Upper lobe of right lung (tissue), 1 donor: ENCODE measurements at regions not wholly inside any gene's neighbourhood (a gene's known extent, or its start where the extent isn't known, plus 50 kb on each side); places are given as distances from the start of the nearest gene placed in this dataset.

Experiments used
- ATAC-seq: fragments of 200-7000 bp; cut with Tn5 transposase; one replicate; pipeline ENCODE4 v1.9.1; 2020; ENCODE audit warnings: mild to moderate bottlenecking, moderate library complexity
- DNase-seq: peaks from one replicate; pipeline ENCODE4 v3.0.0-alpha.2; 2020
- H3K27ac ChIP-seq: fragments of 200-600 bp; one replicate; pipeline ENCODE4 v1.8.0; 2022
- H3K27me3 ChIP-seq: fragments of 200-600 bp; one replicate; pipeline ENCODE4 v1.8.0; 2022; ENCODE audit warnings: mild to moderate bottlenecking
- H3K36me3 ChIP-seq: fragments of 200-600 bp; one replicate; pipeline ENCODE4 v1.8.0; 2022
- H3K4me1 ChIP-seq: fragments of 200-600 bp; one replicate; pipeline ENCODE4 v1.8.0; 2022
- H3K4me3 ChIP-seq: fragments of 200-600 bp; one replicate; pipeline ENCODE4 v1.8.0; 2022; ENCODE audit warnings: mild to moderate bottlenecking
- H3K9me3 ChIP-seq: fragments of 200-600 bp; one replicate; pipeline ENCODE4 v1.8.0; 2022
- CTCF ChIP-seq: fragments of 200-600 bp; IDR thresholded peaks from one replicate; pipeline ENCODE4 v1.8.0; 2022; ENCODE audit warnings: antibody characterized with exemption
- intact Hi-C: fragments of 100-400 bp; cut with DNase I; formaldehyde crosslinking; loops from one replicate; pipeline ENCODE4 v1.11.0; 2022
- donor health status: DM: no; HTN: yes; CAD: no; lungs with severe emphysema.

- H3K4me1 ChIP-seq, result no peaks in the 10 kb centered on the region
- no peak for ATAC-seq
- H3K27ac ChIP-seq, result no peak overlapping the region
- no peak overlapping the region for H3K4me3 ChIP-seq
- H3K36me3 ChIP-seq, result no peaks in the 10 kb centered on the region
- DNase-seq, result no peak
- TF ChIP-seq CTCF, result no peak
- H3K9me3 ChIP-seq, result no peaks in the 10 kb centered on the region
- no peaks in the 10 kb centered on the region for H3K27me3 ChIP-seq
- intact Hi-C loops, result no loop called here
Measured at GRCh38 chr4:67344594-67345380, 200.5 kb downstream of the CENPC start.

- no peak for ATAC-seq
- Histone ChIP-seq H3K27me3 (no peaks in the 10 kb centered on the region), H3K36me3 (no peaks in the 10 kb centered on the region), H3K27ac (no peak overlapping the region), H3K4me1 (no peaks in the 10 kb centered on the region), H3K4me3 (no peak overlapping the region), H3K9me3 (no peaks in the 10 kb centered on the region)
- DNase-seq, result no peak
- intact Hi-C loops, result no loop called here
- TF ChIP-seq CTCF, result no peak
Measured at GRCh38 chr4:67343199-67343598, 202.1 kb downstream of the CENPC start.

- Histone ChIP-seq H3K36me3 (no peaks in the 10 kb centered on the region), H3K4me3 (no peak overlapping the region), H3K9me3 (no peaks in the 10 kb centered on the region), H3K27ac (no peak overlapping the region), H3K4me1 (no peaks in the 10 kb centered on the region), H3K27me3 (no peaks in the 10 kb centered on the region)
- ATAC-seq (no peak), DNase-seq (no peak)
- intact Hi-C loops, result no loop called here
- no peak for TF ChIP-seq CTCF
Measured at GRCh38 chr4:67342291-67342690, 203.0 kb downstream of the CENPC start.

- H3K27me3 ChIP-seq, result peaks cover 5% of the 10 kb centered on the region
- no peak overlapping the region for H3K27ac ChIP-seq
- H3K4me1 ChIP-seq, result no peaks in the 10 kb centered on the region
- H3K9me3 ChIP-seq, result no peaks in the 10 kb centered on the region
- DNase-seq, result no peak
- no peaks in the 10 kb centered on the region for H3K36me3 ChIP-seq
- H3K4me3 ChIP-seq, result no peak overlapping the region
- no peak for TF ChIP-seq CTCF
- intact Hi-C loops, result no loop called here
- no peak for ATAC-seq
Measured at GRCh38 chr4:67333664-67334063, 211.6 kb downstream of the CENPC start.

GRCh38 chr4:67332627-67333026, 212.7 kb downstream of the CENPC start:
- no peak for DNase-seq
- peak; percentile 22 for TF ChIP-seq CTCF
- intact Hi-C loops, result no loop called here
- ATAC-seq, result no peak
- Histone ChIP-seq H3K9me3 (no peaks in the 10 kb centered on the region), H3K4me1 (no peaks in the 10 kb centered on the region), H3K27me3 (peaks cover 10% of the 10 kb centered on the region), H3K4me3 (no peak overlapping the region), H3K36me3 (no peaks in the 10 kb centered on the region), H3K27ac (no peak overlapping the region)

GRCh38 chr4:67328393-67328792, 216.9 kb downstream of the CENPC start:
- intact Hi-C loops, result no loop called here
- no peak for ATAC-seq
- TF ChIP-seq CTCF, result no peak

More at GRCh38 chr4:67328393-67328792, 216.9 kb downstream of the CENPC start:
- no peak for DNase-seq
- H3K9me3 ChIP-seq, result no peaks in the 10 kb centered on the region
- H3K4me3 ChIP-seq, result no peak overlapping the region
- H3K4me1 ChIP-seq, result no peaks in the 10 kb centered on the region
- peaks cover 10% of the 10 kb centered on the region for H3K27me3 ChIP-seq
- no peak overlapping the region for H3K27ac ChIP-seq
- no peaks in the 10 kb centered on the region for H3K36me3 ChIP-seq
